ENCODE measurements at regions not wholly inside any gene's neighbourhood (a gene's known extent, or its start where the extent isn't known, plus 50 kb on each side); places are given as distances from the start of the nearest gene placed in this dataset.
"Not testable (repeated sequence)": the region's sequence is repeated elsewhere in the genome, so short reads cannot be mapped to it uniquely, and the experiment has no call there.

DNA sequence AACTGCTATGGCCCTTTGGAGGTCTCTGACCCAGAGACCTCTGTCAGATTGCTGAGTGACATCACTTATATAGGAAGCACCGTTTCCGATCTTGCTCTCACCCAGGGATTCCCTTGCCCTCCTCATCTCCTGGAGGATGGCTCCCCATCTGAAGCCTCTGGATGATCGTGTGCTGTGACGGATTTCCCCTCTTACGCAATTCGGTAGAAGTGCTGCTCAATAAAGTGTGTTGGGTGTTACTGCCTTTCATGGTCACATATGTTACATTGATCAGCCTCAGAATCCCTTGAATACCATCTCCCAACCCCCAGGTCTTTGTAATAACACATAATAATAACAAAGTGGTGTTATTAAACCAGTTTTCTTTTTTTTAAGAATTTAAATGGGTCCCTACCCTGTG lies 107.3 kb upstream of the CLEC14A start:
- Mint-ChIP-seq H3K9me3 (no peaks in the 10 kb centered on the region), H3K36me3 (ENCODE audit: low read depth) (no peaks in the 10 kb centered on the region), H3K27me3 (no peaks in the 10 kb centered on the region), H3K27ac (no peak overlapping the region), H3K4me3 (no peak overlapping the region), H3K4me1 (ENCODE audit: low read depth) (no peaks in the 10 kb centered on the region)
- no peaks in the 10 kb centered on the region for H3K36me3 ChIP-seq (ENCODE audit: insufficient read depth, low read length)
- H3K9me3 ChIP-seq (ENCODE audit: control insufficient read depth in 1 of 2, insufficient read depth in 1 of 2, low read length in 2 of 2) = no peaks in the 10 kb centered on the region
- ChIA-PET CTCF (no interaction called here), POLR2A (no interaction called here)
- ATAC-seq (ENCODE audit: poor library complexity) (no peak), DNase-seq (no peak)
- no peaks in the 10 kb centered on the region for H3K27me3 ChIP-seq (ENCODE audit: control insufficient read depth in 1 of 2, insufficient read depth in 2 of 2, low read length in 2 of 2)
- H3K27ac ChIP-seq (ENCODE audit: low read depth in 1 of 2, low read length in 2 of 2) = no peak overlapping the region
- no peak overlapping the region for H3K4me3 ChIP-seq (ENCODE audit: low read length)
- intact Hi-C loops (cut with DNase I, micrococcal nuclease) = no loop called here
- TF ChIP-seq CTCF (IDR thresholded peaks at IDR 0.05) = no peak
- no peaks in the 10 kb centered on the region for H3K4me1 ChIP-seq (ENCODE audit: insufficient read depth, low read length)

- DNase-seq = no peak
- CTCF ChIA-PET = no interaction called here
- no peaks in the 10 kb centered on the region for H3K4me1 Mint-ChIP-seq (ENCODE audit: low read depth)
These were observed 101.7 kb upstream of the CLEC14A start for GRCh38 chr14:38357557-38357956.

GRCh38 chr14:38355473-38355872 lies 99.6 kb upstream of the CLEC14A start:
- H3K36me3 Mint-ChIP-seq (ENCODE audit: low read depth); intact Hi-C loops (cut with DNase I, micrococcal nuclease); H3K4me1 Mint-ChIP-seq (ENCODE audit: low read depth); H3K4me3 ChIP-seq (ENCODE audit: low read length); H3K9me3 Mint-ChIP-seq; ATAC-seq (ENCODE audit: poor library complexity); H3K9me3 ChIP-seq (ENCODE audit: control insufficient read depth in 1 of 2, insufficient read depth in 1 of 2, low read length in 2 of 2); H3K4me1 ChIP-seq (ENCODE audit: insufficient read depth, low read length); CTCF ChIA-PET; H3K4me3 Mint-ChIP-seq; DNase-seq; H3K36me3 ChIP-seq (ENCODE audit: insufficient read depth, low read length); H3K27ac Mint-ChIP-seq; H3K27ac ChIP-seq (ENCODE audit: low read depth in 1 of 2, low read length in 2 of 2); H3K27me3 ChIP-seq (ENCODE audit: control insufficient read depth in 1 of 2, insufficient read depth in 2 of 2, low read length in 2 of 2); POLR2A ChIA-PET; H3K27me3 Mint-ChIP-seq: not testable (repeated sequence)

More at GRCh38 chr14:38357557-38357956, 101.7 kb upstream of the CLEC14A start:
- Histone ChIP-seq H3K9me3 (ENCODE audit: control insufficient read depth in 1 of 2, insufficient read depth in 1 of 2, low read length in 2 of 2) (peaks cover 0 to 3% of the 10 kb centered on the region in 2 experiments), H3K27me3 (ENCODE audit: control insufficient read depth in 1 of 2, insufficient read depth in 2 of 2, low read length in 2 of 2) (no peaks in the 10 kb centered on the region), H3K4me1 (ENCODE audit: insufficient read depth, low read length) (no peaks in the 10 kb centered on the region), H3K36me3 (ENCODE audit: insufficient read depth, low read length) (no peaks in the 10 kb centered on the region), H3K27ac (ENCODE audit: low read depth in 1 of 2, low read length in 2 of 2) (no peak overlapping the region), H3K4me3 (ENCODE audit: low read length) (no peak overlapping the region)
- intact Hi-C loops (cut with DNase I, micrococcal nuclease) = no loop called here
- H3K36me3 Mint-ChIP-seq (ENCODE audit: low read depth) = no peaks in the 10 kb centered on the region
- H3K27me3 Mint-ChIP-seq = no peaks in the 10 kb centered on the region
- H3K27ac Mint-ChIP-seq = no peak overlapping the region
- TF ChIP-seq CTCF (IDR thresholded peaks at IDR 0.05) = no peak
- POLR2A ChIA-PET = no interaction called here
- peaks cover 9% of the 10 kb centered on the region for H3K9me3 Mint-ChIP-seq
- ATAC-seq (ENCODE audit: poor library complexity) = no peak
- H3K4me3 Mint-ChIP-seq = no peak overlapping the region

DNA sequence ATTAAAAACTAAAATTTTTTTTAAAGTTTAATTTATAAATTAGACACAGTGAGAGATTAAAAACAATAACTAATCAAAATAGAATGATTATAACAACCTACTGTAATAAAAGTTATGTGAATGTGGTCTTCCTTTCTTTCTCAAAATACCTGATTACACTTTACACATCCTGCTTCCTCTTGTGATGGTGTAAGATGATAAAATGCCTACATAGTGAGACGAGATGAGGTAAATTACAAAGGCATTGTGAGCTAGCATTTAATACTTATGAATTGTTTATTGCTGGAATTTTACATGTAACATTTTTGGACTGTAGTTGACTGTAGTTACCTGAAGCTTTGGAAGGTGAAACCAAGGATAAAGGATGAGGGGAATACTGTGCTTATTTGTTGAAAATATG lies 94.2 kb upstream of the CLEC14A start:
- no peak overlapping the region for H3K27ac Mint-ChIP-seq
- DNase-seq (no peak), ATAC-seq (ENCODE audit: poor library complexity) (no peak)
- H3K9me3 Mint-ChIP-seq = peaks cover 10% of the 10 kb centered on the region
- H3K36me3 Mint-ChIP-seq (ENCODE audit: low read depth) = no peaks in the 10 kb centered on the region
- no peaks in the 10 kb centered on the region for H3K9me3 ChIP-seq (ENCODE audit: control insufficient read depth in 1 of 2, insufficient read depth in 1 of 2, low read length in 2 of 2)
- no peak overlapping the region for H3K4me3 Mint-ChIP-seq
- intact Hi-C loops (cut with DNase I, micrococcal nuclease) = no loop called here
- H3K4me1 Mint-ChIP-seq (ENCODE audit: low read depth) = no peaks in the 10 kb centered on the region
- H3K4me3 ChIP-seq (ENCODE audit: low read length) = no peak overlapping the region
- ChIA-PET POLR2A (no interaction called here), CTCF (no interaction called here)
- no peak overlapping the region for H3K27ac ChIP-seq (ENCODE audit: low read depth in 1 of 2, low read length in 2 of 2)
- TF ChIP-seq CTCF (IDR thresholded peaks at IDR 0.05) = no peak
- no peaks in the 10 kb centered on the region for H3K27me3 ChIP-seq (ENCODE audit: control insufficient read depth in 1 of 2, insufficient read depth in 2 of 2, low read length in 2 of 2)
- no peaks in the 10 kb centered on the region for H3K36me3 ChIP-seq (ENCODE audit: insufficient read depth, low read length)
- H3K27me3 Mint-ChIP-seq = no peaks in the 10 kb centered on the region
- no peaks in the 10 kb centered on the region for H3K4me1 ChIP-seq (ENCODE audit: insufficient read depth, low read length)
